HCT116 (cell line): ENCODE measurements at regions not wholly inside any gene's neighbourhood (a gene's known extent, or its start where the extent isn't known, plus 50 kb on each side); places are given as distances from the start of the nearest gene placed in this dataset.

Source experiments
- CEBPB ChIP-seq: IDR thresholded peaks from 2 replicates; pipeline ENCODE4 v1.6.1; 2012; ENCODE audit warnings: low read depth
- EGR1 ChIP-seq: IDR thresholded peaks from 2 replicates; pipeline ENCODE4 v1.6.1; 2012; ENCODE audit warnings: low read depth
- EZH2 ChIP-seq: fragments of 200-600 bp; sonication (generic); IDR thresholded peaks from 2 replicates; pipeline ENCODE4 v1.6.1; 2017; ENCODE audit warnings: antibody characterized with exemption, mixed run types
- JUND ChIP-seq: IDR thresholded peaks from 2 replicates; pipeline ENCODE4 v1.6.1; 2012
- POLR2A ChIP-seq: IDR thresholded peaks from 2 replicates; pipeline ENCODE4 v1.7.0; 2011; ENCODE audit warnings: borderline replicate concordance; ENCODE audit not compliant: insufficient read depth, insufficient read length; ENCODE audit errors: extremely low read depth
- POLR2AphosphoS5 ChIP-seq: IDR thresholded peaks from 2 replicates; pipeline ENCODE4 v1.6.1; 2011; ENCODE audit warnings: mild to moderate bottlenecking, low read depth, low read length, moderate library complexity
- SIN3A ChIP-seq: IDR thresholded peaks from 2 replicates; pipeline ENCODE4 v1.6.1; 2012; ENCODE audit warnings: low read depth
- TCF7L2 ChIP-seq: IDR thresholded peaks from 2 replicates; pipeline ENCODE4 v1.7.0; 2011; ENCODE audit warnings: borderline replicate concordance, inconsistent platforms; ENCODE audit not compliant: insufficient read depth, insufficient read length; ENCODE audit errors: extremely low read depth
- YY1 ChIP-seq: IDR thresholded peaks from 2 replicates; pipeline ENCODE4 v1.6.1; 2011; ENCODE audit warnings: low read length, low read depth, moderate library complexity, mild to moderate bottlenecking; ENCODE audit not compliant: insufficient replicate concordance; ENCODE audit errors: extremely low read depth
- ZNF274 ChIP-seq: fragments of 200-500 bp; sonication (Bioruptor generic); IDR thresholded peaks from 2 replicates; pipeline ENCODE4 v1.6.1; 2014; ENCODE audit warnings: mild to moderate bottlenecking, low read depth, low read length, inconsistent platforms
- TF ChIP-seq, protein P1 (sequence below), 3 experiments: fragments of 200-600 bp in 1 of 3; sonication (generic) in 1 of 3; IDR thresholded peaks in 2 of 3; conservative IDR thresholded peaks in 1 of 3; 2 replicates each; pipeline ENCODE4 v1.5.1; 2012 to 2017; ENCODE audit warnings: low read depth in 2 of 3, low read length in 2 of 3, antibody characterized with exemption in 1 of 3, borderline replicate concordance in 1 of 3, control low read depth in 1 of 3, mild to moderate bottlenecking in 1 of 3, mixed read lengths in 1 of 3, mixed run types in 1 of 3, moderate library complexity in 1 of 3; ENCODE audit not compliant: insufficient read depth in 1 of 3
- TF ChIP-seq, protein P2 (sequence below): IDR thresholded peaks from 2 replicates; pipeline ENCODE4 v1.6.1; 2012; ENCODE audit warnings: low read depth
- TF ChIP-seq, protein P3 (sequence below): IDR thresholded peaks from 2 replicates; pipeline ENCODE4 v1.6.1; 2012
- TF ChIP-seq, protein P4 (sequence below): IDR thresholded peaks from 2 replicates; pipeline ENCODE4 v1.6.1; 2012

DNA sequence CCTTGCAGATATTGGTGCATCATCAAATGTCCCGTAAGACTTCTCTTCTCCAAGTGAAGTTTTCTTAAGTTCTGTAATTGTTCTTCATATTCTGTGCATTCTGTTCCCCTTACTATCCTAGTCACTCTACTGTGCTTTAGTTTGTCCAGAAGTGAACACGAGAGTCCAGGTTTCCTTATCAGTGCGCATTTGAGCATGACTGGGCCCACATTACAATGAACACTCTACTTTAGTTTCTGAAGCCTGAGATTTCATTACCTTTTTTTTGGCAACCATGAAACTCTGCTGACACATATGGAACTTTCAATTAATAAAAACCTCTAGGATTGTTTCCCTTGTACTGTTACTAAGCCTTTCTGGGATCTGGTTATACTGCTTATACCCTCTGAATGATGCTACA is 270.0 kb downstream of the KCNRG start:
- TF ChIP-seq, protein P1, sequence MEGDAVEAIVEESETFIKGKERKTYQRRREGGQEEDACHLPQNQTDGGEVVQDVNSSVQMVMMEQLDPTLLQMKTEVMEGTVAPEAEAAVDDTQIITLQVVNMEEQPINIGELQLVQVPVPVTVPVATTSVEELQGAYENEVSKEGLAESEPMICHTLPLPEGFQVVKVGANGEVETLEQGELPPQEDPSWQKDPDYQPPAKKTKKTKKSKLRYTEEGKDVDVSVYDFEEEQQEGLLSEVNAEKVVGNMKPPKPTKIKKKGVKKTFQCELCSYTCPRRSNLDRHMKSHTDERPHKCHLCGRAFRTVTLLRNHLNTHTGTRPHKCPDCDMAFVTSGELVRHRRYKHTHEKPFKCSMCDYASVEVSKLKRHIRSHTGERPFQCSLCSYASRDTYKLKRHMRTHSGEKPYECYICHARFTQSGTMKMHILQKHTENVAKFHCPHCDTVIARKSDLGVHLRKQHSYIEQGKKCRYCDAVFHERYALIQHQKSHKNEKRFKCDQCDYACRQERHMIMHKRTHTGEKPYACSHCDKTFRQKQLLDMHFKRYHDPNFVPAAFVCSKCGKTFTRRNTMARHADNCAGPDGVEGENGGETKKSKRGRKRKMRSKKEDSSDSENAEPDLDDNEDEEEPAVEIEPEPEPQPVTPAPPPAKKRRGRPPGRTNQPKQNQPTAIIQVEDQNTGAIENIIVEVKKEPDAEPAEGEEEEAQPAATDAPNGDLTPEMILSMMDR (IDR thresholded peaks at IDR 0.05 in 2 of 3, conservative IDR thresholded peaks at IDR 0.05 in 1 of 3; ENCODE audit: borderline replicate concordance in 1 of 3, insufficient read depth in 1 of 3, low read depth in 2 of 3, low read length in 2 of 3), result no peak
- no peak for TF ChIP-seq POLR2A
- TF ChIP-seq, protein P2, sequence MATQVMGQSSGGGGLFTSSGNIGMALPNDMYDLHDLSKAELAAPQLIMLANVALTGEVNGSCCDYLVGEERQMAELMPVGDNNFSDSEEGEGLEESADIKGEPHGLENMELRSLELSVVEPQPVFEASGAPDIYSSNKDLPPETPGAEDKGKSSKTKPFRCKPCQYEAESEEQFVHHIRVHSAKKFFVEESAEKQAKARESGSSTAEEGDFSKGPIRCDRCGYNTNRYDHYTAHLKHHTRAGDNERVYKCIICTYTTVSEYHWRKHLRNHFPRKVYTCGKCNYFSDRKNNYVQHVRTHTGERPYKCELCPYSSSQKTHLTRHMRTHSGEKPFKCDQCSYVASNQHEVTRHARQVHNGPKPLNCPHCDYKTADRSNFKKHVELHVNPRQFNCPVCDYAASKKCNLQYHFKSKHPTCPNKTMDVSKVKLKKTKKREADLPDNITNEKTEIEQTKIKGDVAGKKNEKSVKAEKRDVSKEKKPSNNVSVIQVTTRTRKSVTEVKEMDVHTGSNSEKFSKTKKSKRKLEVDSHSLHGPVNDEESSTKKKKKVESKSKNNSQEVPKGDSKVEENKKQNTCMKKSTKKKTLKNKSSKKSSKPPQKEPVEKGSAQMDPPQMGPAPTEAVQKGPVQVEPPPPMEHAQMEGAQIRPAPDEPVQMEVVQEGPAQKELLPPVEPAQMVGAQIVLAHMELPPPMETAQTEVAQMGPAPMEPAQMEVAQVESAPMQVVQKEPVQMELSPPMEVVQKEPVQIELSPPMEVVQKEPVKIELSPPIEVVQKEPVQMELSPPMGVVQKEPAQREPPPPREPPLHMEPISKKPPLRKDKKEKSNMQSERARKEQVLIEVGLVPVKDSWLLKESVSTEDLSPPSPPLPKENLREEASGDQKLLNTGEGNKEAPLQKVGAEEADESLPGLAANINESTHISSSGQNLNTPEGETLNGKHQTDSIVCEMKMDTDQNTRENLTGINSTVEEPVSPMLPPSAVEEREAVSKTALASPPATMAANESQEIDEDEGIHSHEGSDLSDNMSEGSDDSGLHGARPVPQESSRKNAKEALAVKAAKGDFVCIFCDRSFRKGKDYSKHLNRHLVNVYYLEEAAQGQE, result no peak
- TF ChIP-seq YY1, result no peak
- no peak for TF ChIP-seq EZH2
- TF ChIP-seq, protein P3, sequence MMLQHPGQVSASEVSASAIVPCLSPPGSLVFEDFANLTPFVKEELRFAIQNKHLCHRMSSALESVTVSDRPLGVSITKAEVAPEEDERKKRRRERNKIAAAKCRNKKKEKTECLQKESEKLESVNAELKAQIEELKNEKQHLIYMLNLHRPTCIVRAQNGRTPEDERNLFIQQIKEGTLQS, result no peak
- no peak for TF ChIP-seq TCF7L2
- no peak for TF ChIP-seq EGR1
- TF ChIP-seq SIN3A, result no peak
- no peak for TF ChIP-seq ZNF274
- TF ChIP-seq JUND, result no peak
- TF ChIP-seq, protein P4, sequence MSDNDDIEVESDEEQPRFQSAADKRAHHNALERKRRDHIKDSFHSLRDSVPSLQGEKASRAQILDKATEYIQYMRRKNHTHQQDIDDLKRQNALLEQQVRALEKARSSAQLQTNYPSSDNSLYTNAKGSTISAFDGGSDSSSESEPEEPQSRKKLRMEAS, result no peak
- TF ChIP-seq CEBPB, result no peak
- TF ChIP-seq POLR2AphosphoS5, result no peak
